HEK293 (cell line): ENCODE measurements at regions not wholly inside any gene's neighbourhood (a gene's known extent, or its start where the extent isn't known, plus 50 kb on each side); places are given as distances from the start of the nearest gene placed in this dataset.

Experiments used
- CTCF ChIA-PET: fragments of 350-600 bp; formaldehyde crosslinking; extraction: SDS; loops from one replicate; lab custom pipeline; 2021; ENCODE audit warnings: antibody characterized with exemption; lab: Yijun Ruan, JAX
- POLR2A ChIA-PET: fragments of 300-600 bp; formaldehyde crosslinking; extraction: SDS; loops from one replicate; lab custom pipeline; 2020; ENCODE audit warnings: antibody characterized with exemption, inconsistent platforms; lab: Yijun Ruan, JAX
- H3K27ac ChIP-seq: fragments of 200-500 bp; sonication (Bioruptor generic); 2 replicates; pipeline ENCODE4 v1.5.1; 2014; ENCODE audit warnings: low read depth, low read length, control low read depth, inconsistent platforms; ENCODE audit errors: extremely low read depth
- H3K36me3 ChIP-seq, 2 experiments: fragments of 200-500 bp in 1 of 2; sonication (Bioruptor generic) in 1 of 2; 1 replicate in 1 of 2; 2 replicates in 1 of 2; pipeline ENCODE4 v1.5.1; 2014 to 2017; ENCODE audit warnings: inconsistent platforms in 2 of 2, low read length in 2 of 2; ENCODE audit not compliant: control insufficient read depth in 2 of 2, insufficient read depth in 1 of 2
- H3K4me1 ChIP-seq: fragments of 200-500 bp; sonication (Bioruptor generic); 2 replicates; pipeline ENCODE4 v1.5.1; 2014; ENCODE audit warnings: mild to moderate bottlenecking, low read length, inconsistent platforms; ENCODE audit not compliant: control insufficient read depth, insufficient read depth
- H3K4me3 ChIP-seq: 2 replicates; pipeline ENCODE4 v1.5.1; 2011; ENCODE audit warnings: low read depth, mild to moderate bottlenecking, control low read depth, low read length, moderate library complexity
- H3K9me3 ChIP-seq: fragments of 200-500 bp; sonication (Bioruptor generic); 2 replicates; pipeline ENCODE4 v1.5.1; 2014; ENCODE audit warnings: low read depth, low read length, inconsistent platforms; ENCODE audit not compliant: control insufficient read depth, insufficient read depth
- INSM2 ChIP-seq: fragments of 450-650 bp; formaldehyde crosslinking; IDR thresholded peaks from 2 replicates; pipeline ENCODE4 v1.5.1; 2016; ENCODE audit warnings: missing biosample characterization, missing genetic modification characterization
- KLF1 ChIP-seq: fragments of 450-650 bp; formaldehyde crosslinking; IDR thresholded peaks from 2 replicates; pipeline ENCODE4 v1.5.1; 2016; ENCODE audit warnings: missing biosample characterization, missing genetic modification characterization
- OVOL3 ChIP-seq: fragments of 450-650 bp; formaldehyde crosslinking; IDR thresholded peaks from 2 replicates; pipeline ENCODE4 v1.5.1; 2016; ENCODE audit warnings: missing biosample characterization, missing genetic modification characterization
- PRDM6 ChIP-seq: fragments of 450-650 bp; formaldehyde crosslinking; IDR thresholded peaks from 2 replicates; pipeline ENCODE4 v1.5.1; 2017; ENCODE audit warnings: missing biosample characterization, missing genetic modification characterization
- SCRT1 ChIP-seq: fragments of 450-650 bp; formaldehyde crosslinking; IDR thresholded peaks from 2 replicates; pipeline ENCODE4 v1.5.1; 2016; ENCODE audit warnings: missing biosample characterization, missing genetic modification characterization, borderline replicate concordance
- SETDB1 ChIP-seq: IDR thresholded peaks from one replicate; pipeline ENCODE4 v1.6.1; 2017; ENCODE audit warnings: mild to moderate bottlenecking, low read length, moderate library complexity, mixed read lengths; ENCODE audit not compliant: insufficient read length
- SP2 ChIP-seq: fragments of 450-650 bp; formaldehyde crosslinking; IDR thresholded peaks from 2 replicates; pipeline ENCODE4 v1.5.1; 2016; ENCODE audit warnings: missing biosample characterization, missing genetic modification characterization
- ZBTB21 ChIP-seq: fragments of 450-650 bp; formaldehyde crosslinking; IDR thresholded peaks from 2 replicates; pipeline ENCODE4 v1.5.1; 2017; ENCODE audit warnings: missing biosample characterization, missing genetic modification characterization
- ZBTB48 ChIP-seq: fragments of 450-650 bp; formaldehyde crosslinking; IDR thresholded peaks from 2 replicates; pipeline ENCODE4 v1.5.1; 2016; ENCODE audit warnings: missing biosample characterization, missing genetic modification characterization
- ZNF140 ChIP-seq: fragments of 450-650 bp; formaldehyde crosslinking; IDR thresholded peaks from 2 replicates; pipeline ENCODE4 v1.5.1; 2016; ENCODE audit warnings: missing biosample characterization, missing genetic modification characterization
- ZNF19 ChIP-seq: fragments of 450-650 bp; formaldehyde crosslinking; IDR thresholded peaks from 2 replicates; pipeline ENCODE4; 2016; ENCODE audit warnings: missing biosample characterization, missing genetic modification characterization, low read depth
- ZNF362 ChIP-seq: fragments of 450-650 bp; formaldehyde crosslinking; IDR thresholded peaks from 2 replicates; pipeline ENCODE4 v1.5.1; 2016; ENCODE audit warnings: missing biosample characterization, missing genetic modification characterization
- ZNF449 ChIP-seq: fragments of 450-650 bp; formaldehyde crosslinking; IDR thresholded peaks from 2 replicates; pipeline ENCODE4 v1.5.1; 2017; ENCODE audit warnings: missing biosample characterization, mild to moderate bottlenecking, missing genetic modification characterization, moderate library complexity
- ZNF530 ChIP-seq: fragments of 450-650 bp; formaldehyde crosslinking; IDR thresholded peaks from 2 replicates; pipeline ENCODE4 v1.5.1; 2016; ENCODE audit warnings: low read depth, missing biosample characterization, missing genetic modification characterization
- ZNF555 ChIP-seq: fragments of 450-650 bp; formaldehyde crosslinking; conservative IDR thresholded peaks from 2 replicates; pipeline ENCODE4 v1.5.1; 2017; ENCODE audit warnings: missing biosample characterization, mild to moderate bottlenecking, missing genetic modification characterization, inconsistent platforms
- ZNF623 ChIP-seq: fragments of 450-650 bp; formaldehyde crosslinking; IDR thresholded peaks from 2 replicates; pipeline ENCODE4 v1.5.1; 2016; ENCODE audit warnings: missing biosample characterization, missing genetic modification characterization
- ZNF626 ChIP-seq: fragments of 450-650 bp; sonication (Bioruptor Pico); formaldehyde crosslinking; IDR thresholded peaks from 2 replicates; pipeline ENCODE4 v1.5.1; 2018; ENCODE audit warnings: missing biosample characterization, missing genetic modification characterization, inconsistent platforms
- ZNF654 ChIP-seq: fragments of 450-650 bp; formaldehyde crosslinking; IDR thresholded peaks from 2 replicates; pipeline ENCODE4 v1.5.1; 2016; ENCODE audit warnings: low read depth, missing biosample characterization, missing genetic modification characterization
- ZNF664 ChIP-seq: fragments of 450-650 bp; formaldehyde crosslinking; IDR thresholded peaks from 2 replicates; pipeline ENCODE4 v1.5.1; 2016; ENCODE audit warnings: missing biosample characterization, missing genetic modification characterization
- ZNF747 ChIP-seq: fragments of 450-650 bp; formaldehyde crosslinking; IDR thresholded peaks from 2 replicates; pipeline ENCODE4 v1.5.1; 2016; ENCODE audit warnings: missing biosample characterization, missing genetic modification characterization
- ZNF792 ChIP-seq: fragments of 450-650 bp; formaldehyde crosslinking; IDR thresholded peaks from 2 replicates; pipeline ENCODE4 v1.5.1; 2016; ENCODE audit warnings: missing biosample characterization, missing genetic modification characterization

- Histone ChIP-seq H3K4me1 (no peaks in the 10 kb centered on the region; the same call in 1 of the 2 replicates), H3K4me3 (no peak overlapping the region), H3K27ac (no peak overlapping the region), H3K9me3 (no peaks in the 10 kb centered on the region), H3K36me3 (no peaks in the 10 kb centered on the region)
- TF ChIP-seq ZNF449 (no peak), ZNF626 (tag by site-specific recombination) (no peak), ZNF19 (tag by site-specific recombination) (no peak), ZNF792 (no peak), SCRT1 (no peak), ZNF362 (tag by site-specific recombination) (no peak), ZNF140 (tag by site-specific recombination) (no peak), ZNF664 (tag by site-specific recombination) (no peak), INSM2 (tag by site-specific recombination) (no peak), ZNF623 (tag by site-specific recombination) (no peak), OVOL3 (no peak), SP2 (no peak), ZBTB21 (no peak), ZNF555 (tag by site-specific recombination) (no peak), ZNF530 (no peak), SETDB1 (no peak), ZNF747 (tag by site-specific recombination) (no peak), PRDM6 (tag by site-specific recombination) (no peak), KLF1 (no peak), ZNF654 (tag by site-specific recombination) (no peak)
- ChIA-PET POLR2A (no interaction called here), CTCF (no interaction called here)
Measured at GRCh38 chr5:125874057-125874456, 549.2 kb upstream of the GRAMD2B start.

- CTCF ChIA-PET: no interaction called here
- Histone ChIP-seq H3K36me3 (no peaks in the 10 kb centered on the region), H3K4me3 (no peak overlapping the region), H3K27ac (no peak overlapping the region), H3K4me1 (no peaks in the 10 kb centered on the region; the same call in 1 of the 2 replicates), H3K9me3 (no peaks in the 10 kb centered on the region)
- TF ChIP-seq ZBTB48: no peak
- POLR2A ChIA-PET: no interaction called here
Measured at GRCh38 chr5:125874717-125875116, 548.5 kb upstream of the GRAMD2B start.
